HUES48 (cell line): ENCODE measurements at regions not wholly inside any gene's neighbourhood (a gene's known extent, or its start where the extent isn't known, plus 50 kb on each side); places are given as distances from the start of the nearest gene placed in this dataset.

Source experiments
- H3K27ac ChIP-seq: one replicate; pipeline ENCODE4 v1.7.0; 2013; ENCODE audit warnings: low read depth, low read length, inconsistent platforms
- H3K27me3 ChIP-seq: 2 replicates; pipeline ENCODE4 v1.6.1; 2013; ENCODE audit warnings: mild to moderate bottlenecking, low read length; ENCODE audit not compliant: control insufficient read depth, insufficient read depth
- H3K36me3 ChIP-seq: 2 replicates; pipeline ENCODE4 v1.6.1; 2013; ENCODE audit warnings: low read length; ENCODE audit not compliant: control insufficient read depth, insufficient read depth
- H3K4me1 ChIP-seq: 2 replicates; pipeline ENCODE4 v1.6.1; 2013; ENCODE audit warnings: mild to moderate bottlenecking, low read length; ENCODE audit not compliant: control insufficient read depth, insufficient read depth
- H3K4me3 ChIP-seq: 2 replicates; pipeline ENCODE4 v1.5.1; 2013; ENCODE audit warnings: mild to moderate bottlenecking, low read depth, low read length
- H3K9ac ChIP-seq: 2 replicates; pipeline ENCODE4 v1.6.1; 2013; ENCODE audit warnings: mild to moderate bottlenecking, low read depth, low read length, moderate library complexity
- H3K9me3 ChIP-seq: 2 replicates; pipeline ENCODE4 v1.6.1; 2013; ENCODE audit warnings: low read length; ENCODE audit not compliant: control insufficient read depth, insufficient read depth

GRCh38 chr16:6547131-6547530 is 785.5 kb upstream of the RBFOX1 start:
- Histone ChIP-seq H3K9me3 (no peaks in the 10 kb centered on the region), H3K4me3 (no peak overlapping the region), H3K9ac (no peak overlapping the region), H3K27ac (no peak overlapping the region), H3K27me3 (no peaks in the 10 kb centered on the region), H3K4me1 (no peaks in the 10 kb centered on the region), H3K36me3 (no peaks in the 10 kb centered on the region)

- H3K27ac ChIP-seq: no peak overlapping the region
- H3K4me1 ChIP-seq: no peaks in the 10 kb centered on the region
- H3K9ac ChIP-seq: no peak overlapping the region
- no peaks in the 10 kb centered on the region for H3K36me3 ChIP-seq
- no peaks in the 10 kb centered on the region for H3K27me3 ChIP-seq
- H3K9me3 ChIP-seq: no peaks in the 10 kb centered on the region
- no peak overlapping the region for H3K4me3 ChIP-seq
Measured at GRCh38 chr16:6545329-6545728, 787.3 kb upstream of the RBFOX1 start.

GRCh38 chr16:6541267-6541666 is 791.4 kb upstream of the RBFOX1 start:
- H3K9ac ChIP-seq: no peak overlapping the region
- H3K4me1 ChIP-seq: no peaks in the 10 kb centered on the region
- H3K27me3 ChIP-seq: no peaks in the 10 kb centered on the region
- H3K4me3 ChIP-seq: no peak overlapping the region
- H3K9me3 ChIP-seq: no peaks in the 10 kb centered on the region
- no peak overlapping the region for H3K27ac ChIP-seq
- H3K36me3 ChIP-seq: no peaks in the 10 kb centered on the region

- no peaks in the 10 kb centered on the region for H3K4me1 ChIP-seq
- no peaks in the 10 kb centered on the region for H3K36me3 ChIP-seq
- H3K27me3 ChIP-seq: no peaks in the 10 kb centered on the region
- H3K4me3 ChIP-seq: no peak overlapping the region
- H3K9me3 ChIP-seq: no peaks in the 10 kb centered on the region
- no peak overlapping the region for H3K9ac ChIP-seq
- H3K27ac ChIP-seq: no peak overlapping the region
Measured at GRCh38 chr16:6536411-6536810, 796.2 kb upstream of the RBFOX1 start.

GRCh38 chr16:6531067-6531466 is 801.6 kb upstream of the RBFOX1 start:
- no peak overlapping the region for H3K27ac ChIP-seq

GRCh38 chr16:6528217-6528616 is 804.4 kb upstream of the RBFOX1 start:
- no peak overlapping the region for H3K4me3 ChIP-seq

More at GRCh38 chr16:6531067-6531466, 801.6 kb upstream of the RBFOX1 start:
- no peaks in the 10 kb centered on the region for H3K36me3 ChIP-seq
- no peaks in the 10 kb centered on the region for H3K4me1 ChIP-seq
- no peaks in the 10 kb centered on the region for H3K9me3 ChIP-seq
- no peak overlapping the region for H3K9ac ChIP-seq
- no peak overlapping the region for H3K4me3 ChIP-seq
- H3K27me3 ChIP-seq: no peaks in the 10 kb centered on the region

GRCh38 chr16:6527646-6528045 is 805.0 kb upstream of the RBFOX1 start:
- Histone ChIP-seq H3K9me3 (no peaks in the 10 kb centered on the region), H3K36me3 (no peaks in the 10 kb centered on the region), H3K4me1 (no peaks in the 10 kb centered on the region)

More at GRCh38 chr16:6528217-6528616, 804.4 kb upstream of the RBFOX1 start:
- H3K27ac ChIP-seq: no peak overlapping the region
- no peak overlapping the region for H3K9ac ChIP-seq
- no peaks in the 10 kb centered on the region for H3K9me3 ChIP-seq
- H3K4me1 ChIP-seq: no peaks in the 10 kb centered on the region
- H3K36me3 ChIP-seq: no peaks in the 10 kb centered on the region
- H3K27me3 ChIP-seq: no peaks in the 10 kb centered on the region

GRCh38 chr16:6524501-6524900 is 808.1 kb upstream of the RBFOX1 start:
- peaks cover 5% of the 10 kb centered on the region; the same call in 1 of the 2 replicates for H3K4me1 ChIP-seq
- H3K4me3 ChIP-seq: no peak overlapping the region
- no peaks in the 10 kb centered on the region for H3K36me3 ChIP-seq
- no peak overlapping the region for H3K27ac ChIP-seq
- H3K27me3 ChIP-seq: no peaks in the 10 kb centered on the region
- H3K9ac ChIP-seq: no peak overlapping the region
- no peaks in the 10 kb centered on the region for H3K9me3 ChIP-seq

More at GRCh38 chr16:6527646-6528045, 805.0 kb upstream of the RBFOX1 start:
- no peak overlapping the region for H3K27ac ChIP-seq
- H3K27me3 ChIP-seq: no peaks in the 10 kb centered on the region
- H3K9ac ChIP-seq: no peak overlapping the region
- no peak overlapping the region for H3K4me3 ChIP-seq

GRCh38 chr16:6517020-6517720 is 815.5 kb upstream of the RBFOX1 start:
- H3K4me1 ChIP-seq: peaks cover 5% of the 10 kb centered on the region; the same call in 1 of the 2 replicates
- H3K36me3 ChIP-seq: no peaks in the 10 kb centered on the region
- H3K27ac ChIP-seq: no peak overlapping the region
- H3K4me3 ChIP-seq: no peak overlapping the region
- H3K27me3 ChIP-seq: no peaks in the 10 kb centered on the region
- H3K9ac ChIP-seq: no peak overlapping the region
- no peaks in the 10 kb centered on the region for H3K9me3 ChIP-seq

GRCh38 chr16:6512512-6512911 is 820.1 kb upstream of the RBFOX1 start:
- H3K9ac ChIP-seq: no peak overlapping the region
- no peak overlapping the region for H3K27ac ChIP-seq
- H3K36me3 ChIP-seq: no peaks in the 10 kb centered on the region
- H3K27me3 ChIP-seq: no peaks in the 10 kb centered on the region
- H3K4me1 ChIP-seq: no peaks in the 10 kb centered on the region
- H3K9me3 ChIP-seq: no peaks in the 10 kb centered on the region
- H3K4me3 ChIP-seq: no peak overlapping the region

- H3K36me3 ChIP-seq: no peaks in the 10 kb centered on the region
- H3K27ac ChIP-seq: no peak overlapping the region
- no peaks in the 10 kb centered on the region for H3K4me1 ChIP-seq
- no peaks in the 10 kb centered on the region for H3K9me3 ChIP-seq
- no peak overlapping the region for H3K4me3 ChIP-seq
- no peak overlapping the region for H3K9ac ChIP-seq
- no peaks in the 10 kb centered on the region for H3K27me3 ChIP-seq
Measured at GRCh38 chr16:6510261-6510660, 822.4 kb upstream of the RBFOX1 start.
